Kidney (tissue), 13 donors: ENCODE measurements at regions not wholly inside any gene's neighbourhood (a gene's known extent, or its start where the extent isn't known, plus 50 kb on each side); places are given as distances from the start of the nearest gene placed in this dataset.

ENCODE experiments used
- DNase-seq, 5 donors: peaks; one replicate each; pipeline ENCODE4 v3.0.0-alpha.2; 2013 to 2020
- FAIRE-seq: peaks from 2 replicates; lab custom pipeline; 2012; peaks lifted over from hg19 to GRCh38; lab: Jason Lieb, UNC
- H3K27ac ChIP-seq, 2 donors: one replicate each; pipeline ENCODE4 v1.7.0; 2013; ENCODE audit warnings: low read depth in 2 of 2, low read length in 2 of 2, inconsistent platforms in 1 of 2
- H3K27me3 ChIP-seq: one replicate; pipeline ENCODE4 v1.7.1; 2013; ENCODE audit warnings: low read length, inconsistent platforms; ENCODE audit not compliant: control insufficient read depth, insufficient read depth
- H3K36me3 ChIP-seq, 3 donors: one replicate each; pipeline versions ENCODE4 v1.7.0 to v1.7.1; 2013; ENCODE audit warnings: low read length in 3 of 3, control low read depth in 1 of 3, inconsistent platforms in 1 of 3; ENCODE audit not compliant: insufficient read depth in 3 of 3, control insufficient read depth in 2 of 3
- H3K4me1 ChIP-seq, 3 donors: one replicate each; pipeline versions ENCODE4 v1.7.0 to v1.7.1; 2013; ENCODE audit warnings: low read length in 3 of 3, inconsistent platforms in 1 of 3, low read depth in 1 of 3; ENCODE audit not compliant: control insufficient read depth in 2 of 3, insufficient read depth in 2 of 3
- H3K4me3 ChIP-seq, 3 donors: one replicate each; pipeline versions ENCODE4 v1.7.0 to v1.8.1; 2013; ENCODE audit warnings: low read length in 3 of 3, control low read depth in 1 of 3, inconsistent platforms in 1 of 3
- H3K9ac ChIP-seq, 3 donors: one replicate each; pipeline versions ENCODE4 v1.7.0 to v1.7.1; 2013; ENCODE audit warnings: low read length in 3 of 3, control low read depth in 1 of 3, inconsistent platforms in 1 of 3
- H3K9me3 ChIP-seq, 3 donors: one replicate each; pipeline versions ENCODE4 v1.7.0 to v1.7.1; 2013; ENCODE audit warnings: low read length in 3 of 3, control low read depth in 1 of 3, inconsistent platforms in 1 of 3; ENCODE audit not compliant: control insufficient read depth in 2 of 3, insufficient read depth in 1 of 3
- intact Hi-C: fragments of 100-400 bp; cut with DNase I; formaldehyde crosslinking; loops from one replicate; pipeline ENCODE4 v1.11.1; 2022
- TF ChIP-seq, protein P1 (sequence below): IDR thresholded peaks from 3 replicates; pipeline ENCODE4 v1.5.1; 2012; ENCODE audit warnings: mild to moderate bottlenecking, moderate library complexity, borderline replicate concordance; ENCODE audit not compliant: insufficient read depth; ENCODE audit errors: extremely low read depth
- donor health status: control.
- donor health status: control.
- donor health status: control.
- donor health status: control.
- donor health status: control.
- donor health status: DM: yes; HTN: yes; CAD: no.
- donor health status: Normal renal cell carcinoma (clear cell type).

DNA sequence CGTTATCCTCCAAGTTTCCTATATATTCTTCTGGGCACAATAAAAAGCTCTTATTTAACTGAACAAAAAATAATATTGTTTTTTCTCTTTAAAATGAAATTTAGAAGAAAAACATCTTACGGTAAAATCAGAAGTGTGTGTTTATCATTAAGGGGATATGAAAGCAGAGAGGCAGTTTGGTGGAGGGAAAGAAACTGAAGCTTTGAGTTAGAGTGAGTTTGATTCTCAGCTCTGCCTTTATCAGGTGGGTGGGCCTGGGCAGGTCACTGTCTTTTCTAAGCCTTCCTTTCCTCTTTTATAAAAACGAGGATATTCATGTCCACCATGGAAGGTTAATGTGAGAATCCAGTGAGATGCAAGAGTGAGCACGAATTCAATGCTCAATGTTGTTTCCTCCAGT is 379.8 kb upstream of the CNR1 start:
- no peak for DNase-seq
- no peak overlapping the region for H3K27ac ChIP-seq
- TF ChIP-seq, protein P1, sequence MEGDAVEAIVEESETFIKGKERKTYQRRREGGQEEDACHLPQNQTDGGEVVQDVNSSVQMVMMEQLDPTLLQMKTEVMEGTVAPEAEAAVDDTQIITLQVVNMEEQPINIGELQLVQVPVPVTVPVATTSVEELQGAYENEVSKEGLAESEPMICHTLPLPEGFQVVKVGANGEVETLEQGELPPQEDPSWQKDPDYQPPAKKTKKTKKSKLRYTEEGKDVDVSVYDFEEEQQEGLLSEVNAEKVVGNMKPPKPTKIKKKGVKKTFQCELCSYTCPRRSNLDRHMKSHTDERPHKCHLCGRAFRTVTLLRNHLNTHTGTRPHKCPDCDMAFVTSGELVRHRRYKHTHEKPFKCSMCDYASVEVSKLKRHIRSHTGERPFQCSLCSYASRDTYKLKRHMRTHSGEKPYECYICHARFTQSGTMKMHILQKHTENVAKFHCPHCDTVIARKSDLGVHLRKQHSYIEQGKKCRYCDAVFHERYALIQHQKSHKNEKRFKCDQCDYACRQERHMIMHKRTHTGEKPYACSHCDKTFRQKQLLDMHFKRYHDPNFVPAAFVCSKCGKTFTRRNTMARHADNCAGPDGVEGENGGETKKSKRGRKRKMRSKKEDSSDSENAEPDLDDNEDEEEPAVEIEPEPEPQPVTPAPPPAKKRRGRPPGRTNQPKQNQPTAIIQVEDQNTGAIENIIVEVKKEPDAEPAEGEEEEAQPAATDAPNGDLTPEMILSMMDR = no peak
- no peak for FAIRE-seq
- H3K9me3 ChIP-seq = no peaks in the 10 kb centered on the region
- H3K4me3 ChIP-seq = no peak overlapping the region
- no peaks in the 10 kb centered on the region for H3K36me3 ChIP-seq
- no peaks in the 10 kb centered on the region for H3K4me1 ChIP-seq
- no peaks in the 10 kb centered on the region for H3K27me3 ChIP-seq
- intact Hi-C loops = no loop called here
- H3K9ac ChIP-seq = no peak overlapping the region

DNA sequence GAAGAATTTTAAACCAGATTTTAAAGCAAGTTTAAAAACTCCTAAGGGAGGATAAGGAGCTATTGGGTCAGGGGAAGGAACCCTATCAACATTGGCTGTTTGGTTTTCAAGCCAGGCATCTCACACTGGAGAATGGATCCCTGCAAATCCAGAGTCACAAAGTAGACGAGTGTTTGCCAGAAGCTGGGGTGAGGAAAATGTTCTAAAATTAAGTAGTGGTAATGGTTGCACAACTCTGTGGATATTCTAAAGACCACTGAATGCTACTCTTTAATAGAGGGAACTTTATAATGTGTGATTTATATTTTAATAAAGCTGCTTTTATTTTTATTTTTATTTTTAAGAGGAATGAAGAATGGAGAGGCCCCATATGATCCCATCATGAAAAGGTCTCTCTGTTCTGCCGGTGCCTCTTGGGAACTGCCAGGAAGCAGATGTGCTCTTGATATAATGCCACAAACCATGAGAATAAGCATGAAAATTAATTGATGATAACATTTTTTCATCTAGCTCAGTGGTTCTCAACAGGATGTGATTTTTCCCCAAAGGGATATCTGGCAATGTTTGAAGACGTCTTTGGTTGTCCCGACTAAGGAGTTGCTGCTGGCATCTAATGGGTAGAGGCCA is 379.0 kb upstream of the CNR1 start:
- TF ChIP-seq, protein P1 = no peak
- Histone ChIP-seq H3K27ac (no peak overlapping the region), H3K9ac (no peak overlapping the region), H3K36me3 (no peaks in the 10 kb centered on the region), H3K4me3 (no peak overlapping the region), H3K9me3 (no peaks in the 10 kb centered on the region), H3K27me3 (no peaks in the 10 kb centered on the region), H3K4me1 (no peaks in the 10 kb centered on the region)
- FAIRE-seq (no peak), DNase-seq (no peak)
- intact Hi-C loops = no loop called here

DNA sequence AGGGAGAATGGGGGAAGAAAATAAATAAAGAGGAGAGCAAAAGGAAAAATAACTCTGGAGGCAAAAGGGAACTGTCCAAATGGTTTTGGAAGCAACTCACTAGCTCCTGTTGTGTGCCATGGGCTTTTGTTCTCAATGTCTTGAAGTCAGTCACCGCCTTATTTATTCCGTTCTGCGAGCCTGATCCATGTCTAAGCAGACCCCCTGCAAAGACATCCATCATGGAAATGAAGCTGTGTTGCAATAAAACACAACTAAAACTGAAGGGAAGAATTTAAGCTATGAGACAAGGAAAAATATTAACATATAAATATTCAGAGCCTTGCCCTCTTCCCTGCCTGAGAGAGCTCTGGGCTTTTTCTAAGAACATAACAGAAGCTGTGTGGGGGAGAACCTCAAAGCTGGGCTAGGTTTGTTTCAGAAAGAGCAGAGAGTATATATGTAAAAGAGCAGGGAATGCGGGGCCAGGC is 373.2 kb upstream of the CNR1 start:
- H3K27me3 ChIP-seq = no peaks in the 10 kb centered on the region
- TF ChIP-seq, protein P1 = no peak
- DNase-seq (no peak), FAIRE-seq (no peak)
- H3K4me3 ChIP-seq = no peak overlapping the region
- H3K9ac ChIP-seq = no peak overlapping the region
- no peak overlapping the region for H3K27ac ChIP-seq
- no peaks in the 10 kb centered on the region for H3K36me3 ChIP-seq
- H3K4me1 ChIP-seq = no peaks in the 10 kb centered on the region
- no peaks in the 10 kb centered on the region for H3K9me3 ChIP-seq
- intact Hi-C loops = no loop called here

DNA sequence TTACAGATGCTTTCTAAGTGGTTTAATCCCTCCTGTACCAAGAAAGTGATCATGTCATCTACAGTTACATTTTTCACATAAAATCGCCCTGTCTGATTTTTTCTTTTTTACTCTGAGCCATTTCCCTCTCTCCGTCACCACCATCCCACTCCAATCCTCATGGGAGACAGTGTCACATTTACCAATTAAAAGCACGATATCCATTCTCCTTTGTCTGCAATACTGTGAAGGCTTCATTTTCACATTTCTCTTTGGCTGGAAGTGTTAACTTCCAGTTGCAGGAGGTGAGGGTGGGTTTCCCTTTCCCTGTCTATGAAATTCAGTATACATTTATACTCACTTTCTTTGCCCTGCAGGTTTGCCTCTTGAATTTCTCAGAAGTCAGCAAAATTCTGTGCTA is 372.7 kb upstream of the CNR1 start:
- no peak overlapping the region for H3K4me3 ChIP-seq
- FAIRE-seq = no peak
- H3K4me1 ChIP-seq = no peaks in the 10 kb centered on the region
- H3K36me3 ChIP-seq = no peaks in the 10 kb centered on the region
- TF ChIP-seq, protein P1 = no peak
- H3K27me3 ChIP-seq = no peaks in the 10 kb centered on the region
- DNase-seq = no peak
- H3K27ac ChIP-seq = no peak overlapping the region
- intact Hi-C loops = no loop called here
- H3K9me3 ChIP-seq = no peaks in the 10 kb centered on the region
- H3K9ac ChIP-seq = no peak overlapping the region
